ENCODE measurements at regions not wholly inside any gene's neighbourhood (a gene's known extent, or its start where the extent isn't known, plus 50 kb on each side); places are given as distances from the start of the nearest gene placed in this dataset.
"Not testable (repeated sequence)": the region's sequence is repeated elsewhere in the genome, so short reads cannot be mapped to it uniquely, and the experiment has no call there.

DNA sequence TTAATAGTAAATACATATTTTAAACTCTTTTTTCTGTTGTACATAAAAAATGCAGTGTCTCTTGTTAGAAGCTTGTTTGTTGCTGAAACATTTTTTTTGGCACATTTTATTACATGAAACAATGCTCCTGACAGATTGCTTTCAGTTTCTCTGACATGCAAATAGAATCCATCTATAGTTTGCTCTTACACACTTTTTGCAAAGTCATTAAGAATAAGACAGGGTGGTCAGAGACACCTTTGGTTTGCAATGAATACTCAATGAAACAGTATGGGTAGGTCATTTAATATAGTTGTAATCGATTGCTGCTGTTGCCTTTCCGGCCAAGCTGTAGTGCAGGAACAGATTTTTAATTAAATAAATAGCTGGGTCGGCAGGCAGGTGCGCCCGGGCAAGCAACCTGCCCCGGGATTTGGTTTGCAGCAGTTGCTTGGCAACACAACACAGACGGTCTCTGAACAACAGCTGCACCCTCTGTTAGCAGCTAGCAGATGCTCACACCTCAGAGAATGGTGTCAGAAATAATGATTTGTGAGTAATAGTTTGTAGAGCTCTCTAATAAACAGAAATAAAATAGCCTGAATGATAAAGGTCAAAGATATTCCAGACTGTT is 115.7 kb upstream of the CACNA2D1 start:
- DNase-seq = no peak

DNA sequence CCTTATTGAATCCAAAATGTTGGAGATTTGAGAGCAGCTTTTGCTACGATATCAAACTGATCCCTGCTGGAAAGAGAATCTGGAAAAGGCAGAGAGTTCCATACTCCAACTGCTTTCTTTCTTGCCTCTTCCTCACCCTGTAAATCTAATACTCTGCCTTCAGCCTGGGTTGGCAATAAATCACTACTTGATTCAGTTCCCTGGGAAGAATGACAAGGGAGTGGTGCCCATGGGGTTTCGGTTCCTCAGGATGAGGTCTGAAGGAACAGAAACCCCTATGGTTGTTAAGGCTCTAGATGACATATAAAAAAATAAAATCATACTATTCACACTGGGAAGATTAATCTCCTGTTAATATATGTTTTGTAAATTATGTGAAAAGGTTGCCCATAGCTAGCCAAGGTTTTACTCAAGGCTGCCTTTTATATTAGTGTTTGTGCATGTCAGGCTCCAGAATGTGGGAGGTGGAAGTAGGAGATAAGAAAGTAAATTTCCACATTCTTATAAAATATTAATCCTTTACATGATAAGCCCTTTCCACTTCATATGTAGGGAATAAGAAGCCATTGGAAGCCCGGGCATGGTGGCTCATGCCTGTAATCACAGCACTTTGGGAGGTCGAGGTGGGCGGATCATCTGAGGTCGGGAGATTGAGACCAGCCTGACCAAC is 106.2 kb upstream of the CACNA2D1 start:
- no peak for DNase-seq

DNA sequence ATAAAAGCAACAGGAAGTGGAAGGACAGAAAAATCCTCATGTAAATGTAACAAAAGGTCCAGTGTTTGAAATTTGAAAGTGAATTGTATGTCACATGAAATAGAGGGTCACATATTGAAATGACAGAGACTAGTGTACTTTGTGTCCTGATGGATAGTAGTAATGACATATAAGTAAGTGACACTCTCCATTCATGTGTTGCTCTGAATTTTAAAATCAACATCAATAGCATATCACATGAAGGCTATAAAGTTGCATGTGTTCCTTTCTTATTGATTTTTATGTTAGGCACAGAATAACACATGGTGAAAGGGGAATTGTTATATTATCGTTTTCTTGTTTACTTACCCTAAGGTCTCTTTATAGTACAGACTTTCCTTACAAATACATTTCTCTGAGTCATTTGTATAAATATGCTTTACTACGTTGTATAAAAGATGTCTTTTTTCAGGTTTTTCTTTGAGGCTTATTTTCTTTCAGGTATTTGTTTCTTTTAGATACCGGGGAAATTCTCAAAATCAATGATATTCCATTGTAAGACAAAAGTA is 104.6 kb upstream of the CACNA2D1 start:
- DNase-seq = no peak

DNA sequence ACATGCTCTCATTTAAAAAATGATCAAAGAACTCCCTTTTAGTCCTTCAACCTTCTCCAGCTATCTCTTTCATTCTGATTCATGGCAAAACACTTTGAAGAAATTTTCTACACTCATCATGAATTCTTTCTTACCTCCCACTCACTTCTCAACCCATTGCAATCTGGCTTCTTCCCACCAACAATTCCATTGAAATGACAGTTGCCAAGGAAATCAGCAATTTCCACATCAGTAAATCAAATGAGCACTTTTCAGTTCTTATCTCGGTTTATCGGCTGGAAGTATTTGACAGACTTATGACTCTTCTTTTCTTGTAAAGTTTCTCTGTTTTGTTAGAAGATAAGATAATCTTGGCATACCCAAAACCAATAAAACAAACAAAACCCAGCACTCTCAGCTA is 99.1 kb upstream of the CACNA2D1 start:
- DNase-seq = no peak

DNA sequence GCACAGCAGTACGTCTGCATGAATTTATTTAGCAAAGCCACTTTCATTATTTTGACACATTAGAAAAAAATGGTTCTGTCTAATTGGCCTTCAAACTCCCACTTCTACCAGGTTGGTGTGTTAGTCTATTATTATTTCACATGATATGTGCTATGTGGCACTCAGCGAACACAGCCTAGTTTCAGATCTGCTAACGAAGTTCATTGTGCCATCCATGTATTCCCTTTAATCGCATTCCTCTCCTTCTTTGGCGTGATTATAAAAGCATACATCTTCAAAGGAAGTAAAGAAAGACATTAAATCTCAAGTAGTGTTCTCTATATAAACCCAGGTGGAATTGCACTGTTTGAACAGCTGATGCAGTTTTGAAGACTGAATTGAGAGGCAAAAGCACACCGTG is 96.4 kb upstream of the CACNA2D1 start:
- no peak for DNase-seq

DNA sequence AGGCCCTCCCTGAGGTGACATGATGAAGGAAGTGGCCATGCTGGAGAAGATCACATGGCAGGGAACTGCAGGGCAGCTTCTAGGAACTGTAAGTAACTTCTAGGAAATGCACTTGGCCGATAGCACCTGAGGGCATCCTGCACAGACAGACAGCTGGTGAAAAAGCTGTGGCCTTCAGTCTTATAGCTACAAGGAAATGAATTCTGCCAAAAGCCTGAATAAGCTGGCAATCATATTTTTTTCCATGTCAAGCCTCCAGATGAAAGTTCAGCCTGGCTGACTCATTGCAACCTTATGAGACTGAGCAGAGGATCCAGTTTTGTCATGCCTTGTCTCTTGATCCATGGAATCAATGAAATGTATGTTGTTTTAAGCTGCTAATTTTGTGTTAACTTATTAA is 91.1 kb upstream of the CACNA2D1 start:
- no peak for DNase-seq

DNA sequence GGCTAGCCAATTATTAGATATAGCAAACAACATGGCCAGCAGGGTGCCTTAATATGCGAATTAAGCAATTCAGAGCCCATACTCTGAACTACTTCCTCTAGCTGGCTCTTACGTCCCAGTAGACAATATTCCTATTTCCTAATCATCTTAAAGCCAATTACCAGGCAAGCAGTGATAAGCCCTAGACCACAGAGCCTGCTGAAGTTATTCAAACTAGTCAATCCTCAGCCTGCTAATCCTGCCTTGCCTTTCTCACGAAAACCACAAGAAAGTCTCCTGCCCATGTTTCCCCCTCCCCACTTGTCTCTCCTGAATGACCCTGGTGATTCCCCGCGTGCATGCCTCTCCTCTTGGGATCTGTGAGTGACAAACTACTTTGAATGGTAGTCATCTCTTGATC is 86.8 kb upstream of the CACNA2D1 start:
- no peak for DNase-seq

DNA sequence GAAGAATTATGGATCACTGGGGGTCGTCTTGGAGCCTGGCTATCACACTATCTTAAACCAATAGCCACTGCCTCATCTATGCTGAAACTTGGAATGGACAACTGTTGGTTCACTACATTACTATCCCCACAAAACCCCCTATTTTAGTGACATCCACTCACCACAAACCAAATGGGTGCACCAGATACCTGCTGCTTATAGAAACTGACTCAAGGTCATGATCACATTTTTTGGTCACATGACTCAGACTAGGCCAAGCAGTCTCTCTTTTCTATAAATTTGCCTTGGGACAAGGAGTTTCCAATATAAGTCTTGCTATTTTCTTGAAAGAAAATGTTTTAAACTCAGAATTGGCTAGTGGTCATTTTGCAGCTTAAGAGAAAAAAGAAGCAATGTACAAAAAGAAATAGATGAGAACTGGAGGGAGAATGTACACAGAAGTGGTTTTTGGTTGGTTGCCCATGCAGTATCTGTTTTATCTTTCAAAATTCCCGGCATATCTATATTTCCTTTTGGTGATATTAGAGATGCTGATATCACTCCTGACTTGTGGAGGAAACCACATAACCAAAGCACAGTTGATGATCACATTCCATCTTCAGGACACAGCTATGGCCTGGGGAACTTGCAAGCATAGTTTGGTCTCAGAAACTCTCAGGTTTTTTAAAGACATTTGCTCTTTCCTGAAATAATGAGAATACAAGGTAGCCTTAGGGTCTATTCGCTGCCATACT is 85.2 kb upstream of the CACNA2D1 start:
- no peak for DNase-seq

DNA sequence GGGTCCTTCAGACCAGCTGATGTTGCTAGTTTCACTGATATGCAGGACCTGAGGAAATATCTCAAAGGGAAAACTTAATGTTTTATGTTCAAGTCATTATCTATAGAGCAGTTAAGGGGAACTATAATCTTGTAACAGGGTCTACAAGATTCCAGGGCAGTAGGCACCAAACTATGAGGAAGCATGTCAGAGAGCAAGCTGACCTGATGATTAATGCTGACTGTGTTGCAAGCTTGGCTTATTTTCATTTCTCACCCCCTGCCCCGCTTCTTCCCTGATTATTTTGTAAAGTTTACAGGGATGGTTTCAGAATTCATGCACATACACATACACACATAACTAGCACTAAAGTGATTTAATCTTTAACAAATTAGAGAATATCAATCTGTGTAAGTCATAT is 84.3 kb upstream of the CACNA2D1 start:
- DNase-seq = no peak

DNA sequence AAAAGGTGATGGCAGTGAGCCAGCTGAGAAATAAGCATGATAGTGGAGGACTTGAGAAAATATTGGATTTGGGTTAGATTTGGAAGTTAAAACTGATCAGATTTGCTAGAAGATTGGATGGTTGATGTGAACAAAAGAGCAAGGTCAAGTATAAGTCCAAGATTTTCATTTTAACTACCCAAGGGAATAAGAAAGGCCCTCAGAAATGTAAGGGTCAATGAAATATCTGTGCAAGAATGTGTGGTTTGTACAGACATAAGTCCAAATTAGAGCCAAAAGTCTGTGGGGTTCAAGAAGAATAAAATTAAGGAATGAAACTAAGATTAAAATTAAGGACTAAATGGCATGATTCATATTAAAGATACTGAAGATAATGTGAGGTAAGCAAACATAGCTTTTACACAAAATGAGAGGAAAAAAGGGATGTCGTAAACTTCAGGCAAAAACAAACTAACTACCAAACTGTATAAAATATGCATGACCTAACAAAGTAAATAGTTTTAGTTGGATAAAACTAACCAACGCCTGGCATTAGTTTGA is 78.4 kb upstream of the CACNA2D1 start:
- no peak for DNase-seq

DNA sequence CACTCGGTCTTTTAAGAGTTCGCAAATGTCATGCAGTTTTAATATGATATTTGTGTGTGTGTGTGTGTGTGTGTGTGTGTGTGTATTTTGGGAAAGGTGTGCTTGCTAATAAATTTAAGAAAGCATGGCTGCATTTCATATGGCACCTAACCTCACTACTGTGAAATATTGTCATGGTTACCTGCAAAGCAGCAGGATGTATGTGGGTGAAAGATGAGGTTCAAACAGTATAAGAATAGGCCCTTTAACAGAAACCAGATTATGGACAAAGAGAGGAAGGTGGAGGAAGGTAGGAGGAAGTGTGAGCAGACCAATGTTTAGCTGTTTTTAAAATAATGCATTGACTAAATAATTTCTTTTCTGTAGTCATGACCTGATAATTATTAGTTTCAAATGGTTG is 73.5 kb upstream of the CACNA2D1 start:
- no peak for DNase-seq

DNA sequence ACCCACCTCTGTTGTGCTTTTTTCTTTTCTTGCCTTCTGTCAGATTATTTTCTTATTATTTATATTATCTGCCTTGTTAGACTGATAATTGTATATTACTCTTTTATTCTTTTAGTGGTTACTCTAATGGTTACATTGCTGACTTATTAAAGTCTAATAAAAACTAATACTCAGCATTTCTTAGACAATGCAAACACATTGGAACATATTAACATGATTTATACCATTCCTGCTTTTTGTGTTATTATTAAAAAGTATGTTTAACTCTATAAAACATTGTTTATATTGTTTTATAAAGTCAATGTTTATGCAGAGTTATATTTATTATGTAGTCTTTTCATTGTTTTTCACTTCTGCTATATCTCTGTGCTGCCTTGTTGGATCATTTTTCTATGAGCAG is 68.0 kb upstream of the CACNA2D1 start:
- no peak for DNase-seq

DNA sequence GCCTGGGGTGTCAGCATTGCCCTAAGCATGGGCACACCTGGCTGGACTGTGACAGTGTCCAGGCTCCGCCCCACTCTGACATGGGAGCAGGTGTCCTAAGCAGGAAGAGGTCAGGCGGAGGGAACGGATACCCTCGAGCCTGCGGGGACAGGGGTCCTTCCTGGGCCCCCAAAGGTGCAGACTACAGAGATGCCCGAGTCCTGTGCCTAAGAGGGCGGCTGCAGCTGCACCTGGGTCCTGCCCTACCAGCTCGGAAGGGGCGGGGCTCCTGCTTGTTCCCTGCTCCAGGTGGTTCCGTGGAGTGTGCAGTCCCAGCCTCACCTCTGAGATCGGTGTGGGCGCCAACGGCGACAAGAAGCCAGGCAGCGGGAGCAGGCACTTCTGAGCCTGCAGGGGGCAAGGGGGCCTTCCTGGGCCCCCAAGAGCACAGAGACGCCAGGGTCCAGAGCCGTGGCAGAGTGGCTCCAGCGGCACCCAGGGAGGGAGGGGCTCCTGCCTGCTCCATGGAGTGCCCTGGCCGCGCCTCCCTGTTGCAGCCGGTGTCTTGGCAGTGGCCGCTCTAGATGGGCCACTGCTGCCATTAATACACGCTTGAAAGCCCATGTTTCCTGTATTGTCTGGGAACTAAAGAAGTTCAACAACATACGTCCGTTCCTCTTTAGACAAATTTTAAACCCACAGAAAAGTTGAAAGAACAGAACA is 64.5 kb upstream of the CACNA2D1 start:
- no peak for DNase-seq

DNA sequence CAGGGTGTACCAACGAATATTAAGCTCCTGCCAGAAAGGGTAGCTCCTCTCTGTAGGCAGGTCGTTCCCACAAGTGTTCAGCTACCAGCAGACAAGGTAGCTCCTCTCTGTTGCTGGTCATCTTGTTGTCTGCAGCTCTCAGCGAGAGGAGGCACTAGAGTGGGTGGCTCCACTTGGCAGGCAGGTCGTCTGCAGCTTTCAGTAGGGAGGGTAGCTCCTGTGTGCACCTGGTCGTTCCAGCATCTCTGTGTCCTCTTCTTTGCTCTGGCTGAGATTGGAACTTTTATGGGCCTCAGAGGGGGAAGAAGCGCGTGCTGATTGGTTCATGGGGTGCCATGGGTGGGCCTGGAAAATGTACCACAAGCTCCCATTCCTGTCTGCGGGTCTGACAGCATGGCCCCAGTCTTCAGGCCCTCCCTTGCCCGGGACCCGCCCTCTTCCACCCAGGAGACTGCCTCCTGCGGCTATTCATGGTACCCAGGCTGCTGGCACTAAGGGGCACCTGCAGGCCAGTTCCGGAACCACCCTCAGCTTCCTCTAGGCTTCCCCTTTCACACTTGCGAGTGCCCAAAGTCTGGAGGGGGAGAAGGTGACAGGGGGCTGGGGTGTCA is 63.9 kb upstream of the CACNA2D1 start:
- no peak for DNase-seq

DNA sequence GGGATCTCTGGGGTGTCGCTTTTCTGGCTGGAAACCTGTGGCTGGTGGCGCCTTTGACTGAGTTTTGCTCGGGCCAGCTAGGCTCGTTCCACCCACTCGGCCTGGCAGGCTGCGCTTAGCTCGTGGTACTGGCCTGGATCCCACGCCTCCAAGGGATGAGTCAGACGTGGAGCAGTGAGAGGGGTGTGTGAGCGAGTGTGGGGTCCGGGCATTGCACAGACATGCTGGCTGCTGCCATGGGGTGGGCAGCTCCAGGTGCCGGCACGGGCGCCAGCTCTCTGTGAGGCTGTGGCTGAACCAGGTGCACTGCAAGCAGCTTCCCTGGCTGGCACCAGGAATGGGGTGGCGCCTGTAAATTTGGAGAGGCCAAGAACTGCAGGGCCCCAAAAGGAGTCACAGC is 63.1 kb upstream of the CACNA2D1 start:
- no peak for DNase-seq

DNA sequence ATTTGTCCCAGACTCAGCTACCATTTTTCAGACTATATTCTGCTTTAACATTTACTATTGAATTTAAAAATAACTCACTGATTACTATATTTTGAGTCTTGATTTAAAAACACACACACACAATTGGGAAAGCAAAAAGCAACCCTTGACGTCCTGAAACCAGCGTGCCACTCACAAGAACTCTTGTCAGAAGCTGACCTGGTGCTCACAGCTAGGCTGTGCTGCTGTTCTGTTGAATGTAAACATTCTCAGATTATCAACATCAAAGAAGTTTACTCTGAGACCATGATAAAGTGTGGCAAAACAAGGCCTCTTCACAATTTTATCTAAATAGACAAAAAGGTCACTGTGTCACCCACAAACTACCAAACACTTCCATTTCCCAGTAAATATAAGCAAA is 62.6 kb upstream of the CACNA2D1 start:
- DNase-seq = no peak

DNA sequence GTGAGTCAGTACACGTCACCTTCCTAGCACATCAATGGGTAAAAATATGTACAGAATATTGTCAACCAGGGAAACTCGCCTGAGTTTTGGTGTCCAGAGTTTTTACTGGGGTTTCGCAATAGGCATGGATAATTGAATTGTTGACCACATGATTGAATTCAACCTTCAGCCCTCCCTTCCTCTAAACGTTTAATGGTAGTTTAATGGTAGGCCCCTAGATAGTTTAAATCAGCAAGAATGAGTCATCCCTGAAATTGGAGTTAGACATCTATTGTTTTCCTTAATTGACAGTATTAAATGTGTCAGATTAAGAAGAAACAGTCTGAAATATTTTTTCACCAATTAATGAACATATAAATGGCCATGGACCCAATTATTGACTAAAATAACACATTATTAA is 57.8 kb upstream of the CACNA2D1 start:
- DNase-seq = no peak

DNA sequence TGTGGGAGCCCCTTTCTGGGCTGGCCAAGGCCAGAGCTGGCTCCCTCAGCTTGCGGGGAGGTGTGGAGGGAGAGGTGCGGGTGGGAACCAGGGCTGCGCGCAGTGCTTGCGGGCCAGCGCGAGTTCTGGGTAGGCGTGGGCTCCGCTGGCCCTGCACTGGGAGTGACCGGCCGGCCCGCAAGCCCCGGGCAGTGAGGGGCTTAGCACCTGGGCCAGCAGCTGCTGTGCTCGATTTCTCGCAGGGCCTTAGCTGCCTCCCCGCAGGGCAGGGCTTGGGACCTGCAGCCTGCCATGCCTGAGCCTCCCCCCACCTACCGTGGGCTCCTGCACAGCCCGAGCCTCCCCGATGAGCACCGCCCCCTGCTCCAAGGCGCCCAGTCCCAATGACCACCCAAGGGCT is 56.0 kb upstream of the CACNA2D1 start:
- not testable (repeated sequence) for DNase-seq

DNA sequence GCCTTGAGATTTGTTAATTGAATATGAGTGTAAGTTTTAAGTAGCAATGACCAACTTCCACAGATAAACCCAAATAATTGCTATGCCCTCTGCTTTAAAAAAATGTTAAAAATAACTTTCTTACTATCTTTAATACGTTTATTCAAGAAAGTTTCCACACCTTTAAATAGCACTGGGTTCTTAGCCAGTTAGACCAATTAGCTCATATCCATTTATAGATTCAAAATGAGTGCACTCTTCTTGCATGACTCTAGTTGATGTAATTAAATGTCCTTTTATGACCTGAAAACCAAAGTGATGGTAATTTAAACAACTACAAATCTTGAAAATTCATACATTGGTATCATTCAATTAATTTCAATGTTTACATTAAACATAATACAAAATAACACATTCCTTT is 50.8 kb upstream of the CACNA2D1 start:
- no peak for DNase-seq

Data from CD4-positive, alpha-beta T cell treated with Interleukin-15 for 1 hour (primary cell).